ENCODE measurements at regions not wholly inside any gene's neighbourhood (a gene's known extent, or its start where the extent isn't known, plus 50 kb on each side); places are given as distances from the start of the nearest gene placed in this dataset.

DNA sequence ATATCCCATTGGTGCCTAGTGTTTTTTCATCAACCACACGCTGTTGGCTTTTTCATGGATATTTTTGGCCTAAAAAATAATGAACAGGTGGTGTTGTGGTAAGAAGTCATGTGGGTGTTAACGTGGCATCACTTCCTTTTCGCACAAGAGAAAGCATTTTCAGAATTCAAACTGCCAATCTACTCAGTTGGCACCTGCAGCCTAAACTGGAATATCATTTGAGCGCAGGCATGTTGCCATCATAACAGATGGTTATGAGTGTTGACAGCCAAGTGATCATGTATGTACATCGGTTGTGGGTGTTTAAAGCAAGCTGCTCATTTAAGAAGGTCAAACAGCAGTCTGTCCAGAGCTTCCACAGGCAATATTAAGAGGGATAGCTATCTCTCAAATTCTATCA, 1963.0 kb downstream of the NCAM2 start:
- DNase-seq, result no peak

- DNase-seq, result no peak
These were observed 1967.4 kb downstream of the NCAM2 start for GRCh38 chr21:22965455-22966135.

DNA sequence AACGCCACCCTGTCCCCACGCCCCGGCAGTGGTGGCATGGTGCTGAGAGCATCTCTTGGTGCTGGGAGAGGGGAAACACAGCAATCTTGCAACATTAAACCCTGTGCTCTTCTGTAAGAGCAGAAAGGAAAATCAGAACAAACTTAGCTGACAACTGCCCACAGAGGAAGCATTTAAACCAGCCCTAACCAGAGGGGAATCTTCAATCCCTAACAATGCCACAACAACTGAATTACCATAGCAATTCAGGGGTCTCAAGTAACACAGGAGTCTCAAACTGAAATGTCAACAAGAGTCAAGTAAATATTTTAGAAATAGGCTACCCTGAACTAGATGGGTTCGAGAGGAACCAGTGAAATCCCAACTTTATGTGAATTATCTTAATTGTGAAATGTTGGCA, 1983.6 kb downstream of the NCAM2 start:
- DNase-seq, result no peak

- no peak for DNase-seq
These were observed 1994.9 kb downstream of the NCAM2 start for GRCh38 chr21:22993144-22993543.

DNA sequence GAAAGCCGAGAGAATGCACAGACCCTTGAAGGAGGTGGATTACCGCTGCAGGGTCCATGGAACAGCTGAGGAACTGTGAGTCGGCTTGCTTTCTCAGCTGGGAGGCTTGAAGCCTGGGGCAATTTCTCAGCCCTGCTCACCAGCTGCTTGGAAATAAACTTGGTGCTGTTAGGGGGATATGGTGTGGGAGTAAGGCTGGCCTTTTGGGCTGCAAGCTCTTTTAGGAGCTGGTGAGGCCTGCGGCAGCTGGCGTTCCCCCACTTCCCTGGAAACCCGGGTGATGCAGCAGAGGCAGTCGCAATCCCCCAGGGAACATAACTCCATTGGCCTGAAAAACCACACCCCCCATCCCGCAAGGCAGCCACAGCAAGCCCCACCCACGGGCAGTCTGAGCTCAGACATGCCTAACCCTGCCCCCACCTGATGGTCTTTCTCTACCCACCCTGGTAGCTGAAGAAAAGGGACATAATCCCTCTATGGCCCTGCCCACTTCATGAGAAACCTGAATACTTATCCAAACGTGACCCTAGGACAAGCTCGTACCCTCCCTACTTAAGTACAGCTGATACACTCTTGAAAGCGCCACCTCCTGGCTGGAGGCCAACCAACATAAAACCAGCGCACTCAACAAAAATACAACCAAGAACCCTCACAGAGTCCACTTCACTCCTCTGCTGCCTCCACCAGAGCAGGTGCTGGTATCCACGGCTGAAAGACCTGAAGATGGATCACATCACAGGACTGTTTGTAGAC, 1995.8 kb downstream of the NCAM2 start:
- peak; percentile 71 for DNase-seq

- peak; percentile 6 for DNase-seq
These were observed 2005.7 kb downstream of the NCAM2 start for GRCh38 chr21:23003951-23004350.

GRCh38 chr21:23008601-23009202, 2010.5 kb downstream of the NCAM2 start:
- DNase-seq, result no peak

GRCh38 chr21:23009360-23009759, 2011.2 kb downstream of the NCAM2 start:
- DNase-seq, result no peak

- DNase-seq, result no peak
These were observed 2015.8 kb downstream of the NCAM2 start for GRCh38 chr21:23014021-23014420.

DNA sequence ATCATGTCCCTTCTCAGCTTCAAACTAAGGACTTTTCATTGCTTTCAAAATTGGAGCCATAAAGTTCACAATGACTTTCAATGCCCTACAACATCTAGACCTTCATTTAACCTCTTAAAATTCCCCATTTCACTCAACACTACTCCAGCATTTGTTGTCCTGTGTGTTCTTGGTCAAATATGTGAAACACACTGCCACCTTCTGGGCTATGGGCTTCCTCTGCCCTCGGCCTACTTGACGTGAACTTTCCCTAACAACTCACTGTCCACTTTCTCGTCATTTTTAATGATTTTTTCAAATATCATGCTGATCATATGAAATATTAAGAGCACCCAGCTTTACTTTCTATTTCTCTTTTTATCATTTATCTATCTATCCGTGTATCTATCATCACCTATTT, 2018.4 kb downstream of the NCAM2 start:
- DNase-seq, result peak; percentile 44

- DNase-seq, result no peak
These were observed 2019.8 kb downstream of the NCAM2 start for GRCh38 chr21:23017989-23018388.

DNA sequence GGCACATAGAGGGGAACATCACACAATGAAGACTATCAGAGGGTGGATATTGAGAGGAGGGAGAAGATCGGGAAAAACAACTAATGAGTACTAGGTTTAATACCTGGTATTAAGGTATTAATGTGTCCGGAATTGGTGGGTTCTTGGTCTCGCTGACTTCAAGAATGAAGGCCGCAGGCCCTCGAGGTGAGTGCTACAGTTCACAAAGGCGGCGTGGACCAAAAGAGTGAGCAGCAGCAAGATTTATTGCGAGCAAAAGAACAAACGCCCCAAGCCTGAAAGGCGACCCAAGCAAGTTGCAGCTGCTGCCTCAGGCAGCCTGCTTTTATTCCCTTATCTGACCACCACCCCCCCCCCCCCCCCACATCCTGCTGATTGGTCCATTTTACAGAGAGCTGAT, 2022.8 kb downstream of the NCAM2 start:
- no peak for DNase-seq

GRCh38 chr21:23021481-23021880, 2023.3 kb downstream of the NCAM2 start:
- DNase-seq, result no peak

DNA sequence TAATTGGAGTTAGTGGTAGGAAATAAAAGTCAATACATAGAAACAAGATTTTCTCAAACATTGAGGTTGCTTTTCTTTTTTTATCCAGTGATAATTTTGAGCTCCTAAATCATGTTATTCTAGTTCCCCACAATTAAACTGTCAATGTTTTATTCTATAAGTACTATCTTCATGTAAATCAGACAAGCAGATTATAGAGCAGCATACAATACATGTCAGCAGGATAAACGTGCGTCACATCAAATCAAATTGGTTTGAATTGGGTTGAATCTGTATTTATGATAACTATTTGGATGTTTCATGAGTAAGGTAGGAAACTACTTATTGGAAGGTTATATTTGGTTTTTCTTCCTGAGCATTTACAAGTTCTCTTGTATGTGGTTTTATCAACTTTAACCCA, 2028.7 kb downstream of the NCAM2 start:
- no peak for DNase-seq

GRCh38 chr21:23039846-23040245, 2041.6 kb downstream of the NCAM2 start:
- no peak for DNase-seq

GRCh38 chr21:23045955-23046354, 2047.7 kb downstream of the NCAM2 start:
- DNase-seq, result no peak

DNA sequence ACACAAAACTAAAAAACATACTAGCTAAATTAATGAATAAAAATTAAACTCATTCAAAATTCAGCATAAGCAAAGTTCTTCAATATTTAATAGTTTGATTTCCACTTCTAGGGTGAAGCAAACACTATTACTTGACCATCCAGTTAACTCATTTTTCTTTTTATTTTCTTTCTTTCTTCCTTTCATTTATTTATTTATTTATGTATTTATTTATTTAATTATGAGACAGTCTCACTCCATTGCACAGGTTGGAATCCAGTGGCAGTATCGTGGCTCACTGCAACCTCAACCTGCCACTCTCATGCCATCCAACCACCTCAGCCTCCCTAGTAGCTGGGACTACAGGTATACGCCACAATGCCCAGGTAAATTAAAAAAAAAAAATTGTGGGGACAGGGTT, 2069.5 kb downstream of the NCAM2 start:
- no peak for DNase-seq

GRCh38 chr21:23083242-23083641, 2085.0 kb downstream of the NCAM2 start:
- DNase-seq, result no peak

DNA sequence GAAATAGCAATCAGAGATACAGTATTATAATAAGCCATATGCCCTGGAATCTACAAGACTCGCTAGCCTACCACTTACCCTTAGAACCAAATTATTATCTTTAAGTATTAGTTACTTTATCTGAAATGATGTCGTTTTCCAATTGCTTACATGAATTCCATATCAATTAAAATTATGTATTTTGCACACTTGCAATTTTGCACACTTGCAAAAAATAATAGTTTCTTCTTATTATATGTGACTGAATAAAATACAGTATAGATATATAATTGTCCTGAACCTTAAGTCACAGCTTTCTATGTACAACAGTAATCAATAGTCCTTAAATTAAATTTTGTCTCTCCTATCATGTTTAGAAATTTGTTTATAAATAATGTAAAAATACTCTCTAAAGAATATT, 2095.1 kb downstream of the NCAM2 start:
- DNase-seq, result no peak

DNA sequence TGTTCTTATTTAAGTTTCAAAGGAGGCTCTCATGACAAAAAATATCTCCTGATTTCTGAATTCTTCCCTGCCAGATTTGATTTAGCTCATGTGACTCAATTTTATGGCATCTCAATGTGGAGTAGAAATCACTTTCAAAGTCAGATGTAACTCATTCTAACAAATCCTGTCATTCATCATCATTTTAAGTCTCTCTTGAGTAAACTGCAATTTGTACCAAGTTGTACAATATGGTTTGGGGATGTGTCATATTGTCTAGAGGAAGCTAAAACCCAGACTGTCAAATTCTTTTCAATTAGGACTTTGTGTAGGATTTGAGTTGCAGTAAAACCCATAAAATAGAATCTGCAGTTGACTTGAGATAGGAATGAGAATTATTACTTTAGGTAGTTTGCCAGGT, 2101.0 kb downstream of the NCAM2 start:
- no peak for DNase-seq

DNA sequence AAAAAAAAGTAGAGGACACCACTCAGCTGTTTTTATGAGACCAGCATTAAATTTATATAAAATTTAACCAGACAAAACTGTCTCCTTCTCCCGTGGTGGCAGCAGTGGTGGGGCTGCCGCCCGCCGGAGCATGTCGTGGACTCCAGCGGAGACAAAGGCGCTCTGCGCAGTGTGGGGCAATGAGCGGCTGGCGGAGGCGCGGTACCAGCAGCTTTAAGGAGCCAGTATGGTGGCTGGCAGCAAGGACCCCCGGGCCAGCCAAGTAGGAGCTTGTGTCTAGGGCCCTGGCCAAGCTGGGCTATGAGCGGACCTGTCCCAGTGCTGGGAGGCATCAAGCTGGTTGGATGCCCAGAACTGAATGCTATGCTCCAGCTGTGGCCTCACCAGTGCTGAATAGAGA, 2102.9 kb downstream of the NCAM2 start:
- no peak for DNase-seq

GRCh38 chr21:23108533-23108932, 2110.3 kb downstream of the NCAM2 start:
- no peak for DNase-seq

DNA sequence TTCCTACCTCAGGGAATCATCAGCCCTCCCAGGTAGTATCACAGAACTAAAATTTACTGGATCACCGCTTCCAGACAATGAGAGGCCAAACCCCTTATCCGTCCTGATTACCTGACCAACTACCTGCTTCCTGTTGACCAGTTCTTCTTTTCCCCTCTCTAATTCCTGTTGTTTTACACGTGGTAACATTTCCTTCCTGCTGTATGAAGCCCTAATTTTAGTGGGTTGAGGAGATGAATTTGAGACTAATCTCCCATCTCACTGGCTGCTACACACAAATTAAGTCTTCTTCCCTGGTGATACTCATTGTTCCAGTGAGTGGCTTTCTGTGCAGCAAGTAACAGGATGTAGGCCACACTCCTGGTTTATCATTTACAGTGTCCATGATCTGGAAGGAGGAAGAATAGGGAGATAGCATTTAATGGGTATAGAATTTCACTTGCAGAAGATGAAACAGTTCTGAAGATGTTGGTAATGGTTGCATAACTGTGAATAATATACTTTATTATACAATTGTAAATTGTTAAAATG, 2112.9 kb downstream of the NCAM2 start:
- DNase-seq, result no peak

DNA sequence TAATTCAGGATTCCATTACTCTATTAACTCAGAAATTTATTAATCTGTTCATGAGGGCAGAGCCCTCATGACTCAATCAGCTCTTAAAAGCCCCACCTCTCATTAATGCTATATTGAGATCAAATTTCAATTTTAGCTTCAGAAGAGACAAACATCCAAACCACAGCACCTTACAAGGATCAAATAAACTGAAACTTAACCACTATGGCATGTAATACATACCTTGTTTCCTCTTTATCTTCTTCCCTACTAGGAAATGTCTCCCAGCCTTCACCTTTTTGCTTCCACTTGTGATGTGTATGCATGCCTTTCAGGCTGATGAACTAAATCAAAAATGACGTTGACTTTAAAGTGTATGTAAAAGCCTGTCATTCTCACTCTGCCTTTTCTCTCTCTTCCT, 2121.3 kb downstream of the NCAM2 start:
- no peak for DNase-seq
